NOMO-1 treated with DMSO at 0.1 percent for 48 hours (cell line): ENCODE measurements at regions not wholly inside any gene's neighbourhood (a gene's known extent, or its start where the extent isn't known, plus 50 kb on each side); places are given as distances from the start of the nearest gene placed in this dataset.

Experiments used
- DNase-seq: peaks from one replicate; lab custom pipeline; 2025; ENCODE audit not compliant: unreplicated experiment; lab: John Stamatoyannopoulos, UW

DNA sequence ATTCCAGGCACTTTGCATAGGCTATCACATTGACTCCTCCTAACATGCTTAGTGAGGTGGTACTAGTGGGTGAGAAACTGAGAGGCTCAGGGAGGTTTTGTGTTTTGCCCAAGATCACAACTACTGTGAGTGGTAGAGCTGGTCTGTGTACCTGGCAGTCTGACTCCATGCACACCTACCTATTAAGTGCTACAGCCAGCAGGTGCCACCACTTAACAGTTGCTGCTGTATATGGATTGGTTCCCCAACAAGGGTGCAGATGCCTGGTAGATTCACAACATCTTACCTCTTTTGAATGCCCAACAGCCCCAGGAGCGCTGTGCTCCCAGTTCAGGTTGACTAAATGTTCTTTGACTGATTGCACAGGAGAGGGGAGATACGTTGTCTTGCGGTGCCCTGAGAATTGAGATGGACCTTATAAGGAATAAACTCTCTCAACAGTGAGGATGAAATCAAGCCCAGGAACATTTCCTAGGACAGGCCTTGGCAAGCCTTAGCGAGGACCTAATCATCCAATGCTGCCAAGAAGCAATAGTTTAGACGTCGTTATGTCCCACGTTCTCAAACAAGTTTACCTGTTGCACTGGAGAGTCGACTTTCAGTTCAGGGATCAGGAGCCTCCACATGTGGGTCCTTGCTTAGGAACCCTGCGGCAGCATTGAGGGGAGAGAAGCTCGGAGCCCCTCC lies 78.9 kb upstream of the F3 start:
- no peak for DNase-seq

DNA sequence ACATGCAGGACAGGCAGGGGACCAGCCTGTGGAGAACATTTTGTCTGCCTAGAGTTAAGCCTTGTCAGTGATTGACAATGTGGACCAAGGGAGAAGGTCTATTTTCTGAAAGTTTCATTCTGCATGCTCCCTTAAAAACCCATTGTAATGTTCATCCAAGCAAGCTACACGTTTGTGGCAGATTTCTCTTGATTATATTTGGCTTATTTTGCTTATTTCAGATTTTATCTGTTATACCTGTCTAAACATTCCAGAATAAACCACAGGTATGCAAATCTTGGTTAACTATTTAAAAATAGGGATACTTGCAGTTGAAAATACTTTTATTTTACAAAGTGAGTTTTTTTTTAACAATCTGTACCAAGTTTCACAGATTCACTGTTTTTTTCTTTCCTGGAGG lies 78.2 kb upstream of the F3 start:
- DNase-seq, result no peak

DNA sequence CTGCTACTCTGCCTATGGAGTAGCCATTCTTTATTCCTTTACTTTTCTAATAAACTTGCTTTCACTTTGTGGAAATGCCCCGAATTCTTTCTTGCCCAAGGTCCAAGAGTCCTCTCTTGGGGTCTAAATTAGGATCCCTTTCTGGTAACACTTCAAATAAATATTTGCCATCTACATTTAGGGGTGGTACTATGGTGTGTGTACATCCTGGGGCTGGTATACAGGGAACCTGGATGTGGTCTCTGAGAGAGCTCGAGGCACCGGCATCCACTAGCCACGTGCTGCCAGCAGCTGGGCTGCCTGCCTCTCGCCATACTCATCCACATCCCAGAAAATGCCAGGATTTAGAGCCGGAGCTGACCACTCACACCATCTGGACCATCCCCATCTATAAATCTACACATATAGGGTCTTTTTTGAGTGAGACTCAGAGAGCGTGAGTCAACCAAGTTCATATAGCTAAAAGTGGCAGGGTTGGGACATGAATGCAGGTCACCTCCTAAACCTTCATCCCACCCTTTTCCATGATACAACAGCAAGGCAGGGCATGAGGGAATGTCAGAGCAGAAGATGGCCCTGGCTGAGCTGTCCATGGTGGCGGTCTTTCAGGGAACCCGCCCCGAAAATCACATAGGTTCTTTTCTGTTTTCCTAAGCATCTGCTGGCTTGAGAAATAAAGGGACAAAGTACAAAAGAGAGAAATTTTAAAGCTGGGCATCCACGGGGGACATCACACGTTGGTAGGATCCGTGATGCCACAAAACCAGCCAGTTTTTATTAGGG lies 76.6 kb upstream of the F3 start:
- DNase-seq, result no peak

DNA sequence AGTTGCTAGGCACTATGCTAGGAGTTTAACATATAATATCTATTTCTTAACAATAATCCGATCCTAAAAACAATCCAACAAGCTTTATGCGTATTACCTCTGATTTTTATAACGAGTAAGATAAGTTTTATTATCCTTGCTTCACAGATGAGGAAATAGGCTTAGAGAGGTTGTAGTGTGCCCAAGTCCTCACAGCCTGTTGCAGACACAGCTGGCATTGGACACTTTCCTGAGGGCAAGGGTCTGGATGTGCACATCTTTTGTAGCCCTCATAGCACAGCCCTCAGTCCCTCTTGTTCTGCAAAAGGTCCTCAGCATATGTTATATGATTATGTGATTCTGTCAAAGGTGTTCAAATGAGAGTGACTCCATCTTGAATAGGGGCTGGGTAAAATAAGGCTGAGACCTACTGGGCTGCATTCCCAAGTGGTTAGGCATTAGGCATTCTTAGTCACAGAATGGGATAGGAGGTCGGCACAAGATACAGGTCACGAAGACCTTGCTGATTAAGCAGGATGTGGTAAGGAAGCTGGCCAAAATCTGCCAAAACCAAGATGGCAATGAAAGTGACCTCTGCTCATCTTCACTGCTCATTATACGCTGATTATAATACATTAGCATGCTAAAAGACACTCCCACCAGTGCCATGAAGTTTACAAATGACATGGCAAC lies 75.7 kb upstream of the F3 start:
- DNase-seq, result no peak

DNA sequence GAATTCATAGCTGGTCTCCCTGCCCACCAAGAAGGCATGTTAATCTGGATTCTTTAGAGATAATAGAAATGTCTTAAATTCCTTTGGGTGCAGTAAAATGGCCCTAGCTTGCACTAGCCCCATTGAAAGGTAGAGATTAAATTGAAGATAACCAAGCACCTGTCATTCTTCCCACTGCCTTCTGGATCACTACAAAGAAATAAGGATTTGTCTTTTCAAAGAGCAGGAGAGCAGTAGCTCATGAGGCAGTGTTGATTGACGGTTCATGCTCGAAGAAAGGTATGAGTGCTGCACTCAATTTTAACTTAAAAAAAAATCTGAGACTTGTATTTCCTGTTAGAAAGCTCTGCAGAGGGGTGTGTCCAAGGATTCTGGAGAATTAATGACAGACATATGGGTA lies 74.9 kb upstream of the F3 start:
- no peak for DNase-seq

DNA sequence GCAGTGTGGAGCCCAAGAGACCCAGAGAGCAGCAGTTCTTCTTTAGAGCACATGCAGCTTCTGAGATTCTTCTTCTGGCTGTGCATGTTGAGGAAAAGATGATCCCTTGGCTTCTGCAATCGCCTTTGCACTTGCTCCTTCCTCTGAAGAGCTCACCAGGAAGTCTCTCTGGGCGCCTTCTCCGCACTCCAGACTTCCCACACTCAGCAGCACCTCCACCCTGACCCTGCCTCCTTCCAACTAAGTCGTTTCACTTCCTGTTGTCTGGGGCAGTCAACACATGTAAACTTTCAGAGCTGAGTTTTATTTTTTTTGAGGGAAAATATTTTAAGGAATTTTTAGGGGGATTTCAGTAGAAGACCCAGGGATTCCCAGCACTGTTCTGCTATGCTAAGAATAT lies 73.4 kb upstream of the F3 start:
- DNase-seq, result peak; percentile 58

DNA sequence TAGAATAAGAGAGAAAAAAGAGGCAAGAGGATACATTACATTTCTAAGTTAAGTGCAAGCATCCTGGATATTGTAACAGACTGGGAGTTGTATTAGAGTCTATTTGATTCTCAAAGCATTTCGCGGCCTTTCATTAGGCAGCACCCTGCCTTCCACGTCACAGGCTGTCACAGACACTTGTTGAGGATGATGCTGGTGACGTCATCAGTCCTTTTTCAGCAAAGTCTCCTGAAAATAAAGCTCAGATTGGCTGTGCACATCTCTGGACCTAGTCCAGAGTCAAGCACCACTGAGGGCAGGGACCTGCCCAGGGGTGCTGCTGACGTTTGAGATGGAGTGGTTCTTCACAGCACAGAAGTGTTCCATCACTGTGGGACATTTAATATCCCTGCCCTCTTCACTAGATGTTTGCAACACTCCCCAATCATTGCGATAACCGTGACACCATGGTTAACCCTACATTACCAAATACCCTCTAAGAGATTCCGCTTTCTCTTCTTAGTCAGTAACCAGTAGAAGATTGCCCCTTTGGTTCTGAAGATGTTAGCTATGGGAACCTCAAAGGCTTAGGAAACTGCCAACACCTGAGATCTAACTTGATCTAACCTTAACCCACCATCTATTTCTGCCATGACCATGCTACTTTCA lies 72.7 kb upstream of the F3 start:
- peak; percentile 40 for DNase-seq

DNA sequence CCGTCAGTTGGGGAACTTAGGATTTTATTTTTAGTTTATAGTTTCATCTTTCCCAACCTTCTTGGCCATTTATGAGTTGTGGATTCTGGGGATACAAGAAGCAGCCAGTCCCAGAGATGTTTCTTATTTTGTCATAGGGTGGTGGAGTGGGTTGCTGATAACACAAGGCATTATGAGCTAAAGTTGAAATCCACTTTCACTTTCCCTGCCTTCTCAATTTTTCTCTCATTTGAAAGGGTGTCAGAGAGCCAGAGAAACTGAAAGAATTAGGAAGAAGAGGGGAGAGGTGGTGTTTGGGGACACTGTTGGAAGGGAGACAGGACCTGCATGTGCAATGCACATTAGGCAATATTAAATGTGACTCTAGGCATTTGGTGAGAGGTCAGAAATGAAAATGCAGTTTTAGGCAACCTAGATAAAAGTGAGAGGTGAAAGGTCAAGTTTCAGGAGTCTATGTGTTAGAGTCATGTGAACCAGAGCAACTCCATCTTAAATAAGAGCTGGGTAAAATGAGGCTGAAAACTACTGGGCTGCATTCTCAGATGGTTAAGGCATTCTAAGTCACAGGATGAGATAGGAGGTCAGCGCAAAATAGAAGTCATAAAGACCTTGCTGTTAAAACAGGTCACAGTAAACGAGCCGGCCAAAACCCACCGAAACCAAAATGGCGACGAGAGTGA lies 71.1 kb upstream of the F3 start:
- DNase-seq, result no peak

DNA sequence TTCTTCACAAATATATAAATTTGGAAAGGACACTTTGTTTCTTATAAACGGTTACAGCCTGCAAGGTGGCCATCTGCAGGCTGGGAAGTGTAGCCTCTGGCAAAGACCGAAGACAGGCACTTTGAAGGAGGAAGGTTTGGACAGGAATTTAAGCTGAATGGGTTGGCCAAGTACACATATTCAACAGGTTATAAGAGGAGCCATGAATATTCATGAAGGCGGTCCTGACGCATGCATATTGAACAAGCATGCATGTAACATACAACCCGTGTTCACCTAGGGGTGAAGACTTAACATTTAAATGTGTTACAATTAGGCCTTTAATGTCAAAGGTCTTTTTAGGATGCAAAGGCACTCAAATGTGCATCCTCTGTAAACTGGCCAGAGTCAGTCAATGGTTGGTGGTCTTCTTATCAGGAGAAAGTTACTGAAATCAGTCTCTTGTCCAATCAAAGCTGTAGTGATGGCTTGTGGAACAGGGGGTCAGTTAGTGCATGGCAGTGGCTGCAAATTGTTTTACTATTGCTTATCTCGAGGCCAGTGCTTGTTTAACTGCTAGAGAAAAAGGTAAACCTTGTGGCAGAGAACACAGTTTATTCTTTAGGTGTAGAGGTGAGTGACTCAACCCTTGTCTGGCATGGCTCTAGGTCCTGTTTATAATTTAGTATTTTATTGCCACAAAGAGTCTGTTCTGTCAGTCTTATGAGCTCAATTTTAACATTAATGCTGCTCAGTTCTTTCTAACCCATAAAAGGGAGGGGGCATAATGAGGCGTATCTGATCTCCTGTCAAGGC lies 70.3 kb upstream of the F3 start:
- no peak for DNase-seq

DNA sequence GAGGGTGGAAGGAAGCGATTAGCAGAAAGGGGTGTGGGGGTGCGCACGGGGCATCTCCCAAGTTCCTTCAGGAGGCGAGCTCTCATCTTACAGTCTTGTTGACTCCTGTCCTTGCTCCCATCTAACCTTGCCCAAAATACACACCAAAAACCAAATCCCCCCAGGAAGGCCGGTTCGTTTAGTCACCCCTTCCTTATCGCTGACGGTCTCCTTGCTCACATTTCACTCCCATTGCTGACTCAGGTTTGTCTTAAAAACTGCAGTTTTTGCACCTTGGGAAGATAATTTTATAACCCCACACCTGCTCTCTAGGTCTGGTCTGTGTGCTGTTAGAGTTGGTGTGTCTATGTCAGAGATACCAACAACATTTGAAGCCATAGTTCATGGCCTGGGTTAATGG lies 68.1 kb upstream of the F3 start:
- DNase-seq, result no peak

DNA sequence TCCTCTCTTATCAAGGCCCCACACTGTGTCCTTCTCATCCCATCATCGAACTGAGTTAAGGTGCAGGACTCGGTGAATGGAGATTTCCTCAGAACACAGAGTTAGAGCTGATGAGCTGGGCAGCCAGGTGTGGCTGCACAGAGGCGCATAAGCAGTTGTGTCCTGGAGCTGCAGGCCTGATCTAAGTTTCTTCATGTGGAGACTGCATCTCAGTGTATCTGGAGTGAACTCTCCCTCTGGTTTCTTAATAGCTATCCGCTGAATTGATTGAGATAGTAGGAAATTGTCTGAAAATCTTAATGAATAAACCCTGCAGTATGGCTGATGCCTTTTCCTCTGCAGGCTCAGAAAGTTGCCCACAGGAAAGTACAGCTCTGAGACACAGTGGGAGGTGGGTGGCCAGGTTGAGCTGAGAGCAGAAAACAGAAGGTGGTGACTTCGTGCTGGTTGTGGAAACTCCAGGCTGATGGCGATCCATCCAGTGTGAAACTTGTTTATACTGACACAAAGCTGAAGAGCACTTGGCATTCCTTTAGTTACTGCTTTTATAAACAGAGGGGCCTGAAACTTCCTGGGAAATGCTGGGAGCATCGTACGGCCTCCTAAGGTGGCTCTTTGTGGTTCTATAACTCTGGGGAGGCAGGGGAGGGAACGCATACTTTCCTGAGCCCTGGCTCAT lies 67.4 kb upstream of the F3 start:
- DNase-seq, result no peak

DNA sequence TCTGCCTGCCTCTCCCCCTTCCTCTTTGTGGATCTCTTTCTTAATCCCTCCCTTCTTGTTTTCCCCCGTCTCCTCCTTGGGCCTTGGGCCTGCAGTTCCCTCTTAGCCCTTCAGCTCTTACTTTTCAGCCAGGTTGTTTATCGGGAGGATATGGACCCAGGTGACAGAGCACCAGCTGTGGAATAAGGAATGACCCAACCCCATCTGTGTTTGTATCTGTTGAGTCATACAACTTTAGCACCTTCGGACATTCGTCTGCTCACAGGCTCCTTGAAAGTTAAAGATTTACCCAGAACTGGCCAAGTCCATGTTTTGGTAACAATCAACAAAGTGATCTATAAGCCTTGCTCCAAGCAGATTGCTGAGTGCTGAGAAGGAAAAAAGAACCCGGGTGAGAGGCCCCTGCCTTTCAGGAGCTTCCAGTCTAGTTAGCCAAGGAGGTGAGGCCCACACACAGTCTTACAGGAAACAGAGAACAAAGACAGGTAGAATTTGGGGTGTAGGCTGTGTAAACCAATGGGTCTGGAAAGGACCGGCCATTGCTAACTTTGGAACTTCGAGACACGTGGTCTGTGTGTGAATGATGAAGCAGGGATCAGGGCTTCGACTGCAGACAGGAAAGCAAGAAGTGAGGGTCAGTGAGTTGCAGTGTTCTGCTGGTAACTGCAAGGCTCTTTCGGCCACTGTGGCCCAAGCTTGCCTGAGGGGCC lies 66.7 kb upstream of the F3 start:
- no peak for DNase-seq

DNA sequence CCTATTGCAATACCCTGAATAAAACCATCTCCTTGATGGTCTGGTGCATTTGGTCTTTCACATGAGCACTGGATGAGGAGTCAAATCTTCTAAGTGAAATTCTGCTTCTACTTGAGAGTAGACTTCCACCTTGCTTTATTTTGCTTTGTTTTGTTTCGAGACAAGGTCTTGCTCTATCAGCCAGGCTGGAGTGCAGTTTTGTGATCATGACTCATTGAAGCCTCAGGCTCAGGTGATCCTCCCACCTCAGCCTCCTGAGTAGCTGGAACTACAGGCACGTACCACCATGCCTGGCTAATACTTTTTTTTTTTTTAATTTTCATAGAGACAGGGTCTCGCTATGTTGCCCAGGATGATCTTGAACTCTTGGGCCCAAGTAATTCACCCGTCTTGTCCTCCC lies 65.8 kb upstream of the F3 start:
- no peak for DNase-seq

DNA sequence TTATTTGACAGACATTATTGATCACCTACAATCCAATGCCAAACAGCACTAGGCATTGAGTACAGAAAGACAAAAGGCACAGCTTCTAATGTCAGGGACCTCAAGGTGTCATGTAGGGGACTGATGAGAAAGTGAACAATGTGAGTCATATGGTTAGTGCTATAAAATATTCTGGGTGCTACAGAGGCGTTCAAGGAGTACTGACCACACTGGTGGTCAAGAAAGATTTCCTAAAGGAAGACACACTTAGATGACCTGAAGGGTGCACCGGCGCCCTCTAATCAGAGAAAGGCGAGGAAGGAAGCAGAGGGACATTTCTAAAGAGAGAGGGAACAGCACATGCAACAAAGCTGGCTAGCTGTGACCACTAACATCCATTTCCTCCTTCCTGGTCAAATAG lies 64.9 kb upstream of the F3 start:
- no peak for DNase-seq

DNA sequence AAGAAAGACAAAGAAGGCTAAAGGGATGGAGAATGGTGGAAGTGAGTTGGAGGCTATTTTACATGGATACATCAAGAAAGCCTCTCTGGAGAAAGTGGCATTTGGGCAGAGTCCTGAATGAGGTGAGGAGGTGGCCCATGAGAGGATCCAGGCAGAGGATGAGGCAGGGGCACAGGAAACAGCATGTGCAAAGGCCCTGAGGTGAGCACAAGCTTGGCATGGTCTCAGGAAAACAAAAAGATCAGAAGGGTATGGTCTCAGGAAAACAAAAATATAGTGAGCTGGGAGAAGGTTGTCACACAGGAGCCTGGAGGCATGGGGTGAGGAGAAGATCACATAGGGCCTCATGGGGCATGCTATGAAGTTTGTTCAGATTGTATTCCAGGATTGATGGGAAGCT lies 62.1 kb upstream of the F3 start:
- DNase-seq, result no peak

DNA sequence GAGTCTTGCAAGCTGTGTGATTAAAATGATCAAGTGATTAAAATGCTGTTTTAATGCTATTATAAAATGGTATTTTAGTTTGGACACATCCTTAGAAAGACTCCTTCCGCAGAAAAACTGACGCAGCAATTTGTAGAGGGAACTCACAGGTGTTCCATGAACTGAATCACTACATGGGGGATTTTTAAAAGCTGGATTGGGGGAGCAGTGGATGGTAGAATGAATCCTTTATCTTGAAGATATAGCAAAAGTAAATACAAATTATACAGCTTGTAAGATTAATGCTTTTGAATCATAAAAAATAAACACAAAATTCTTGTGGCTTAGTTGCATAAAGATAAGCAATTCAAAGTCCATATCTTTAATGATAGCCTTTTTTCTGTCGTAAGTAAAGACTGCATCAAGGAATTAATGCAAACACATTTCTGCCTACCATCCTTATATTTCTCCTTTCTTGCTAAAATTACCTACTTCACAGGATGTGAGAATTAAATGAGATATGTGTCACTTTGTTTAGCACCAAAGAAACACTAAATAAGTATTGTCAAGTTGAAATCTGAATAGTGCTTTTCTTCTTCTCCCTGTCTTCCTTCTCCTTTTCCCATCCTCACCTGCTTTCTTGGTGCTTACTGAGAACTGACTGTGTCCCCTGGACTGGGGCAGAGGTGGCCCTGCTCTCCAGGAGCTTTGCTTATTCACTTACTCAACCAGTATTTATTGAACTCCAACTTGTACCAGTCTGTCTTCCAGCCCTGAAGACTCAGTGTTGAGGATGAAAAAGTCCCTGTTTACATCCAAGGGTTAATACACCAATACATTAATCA lies 61.5 kb upstream of the F3 start:
- DNase-seq, result no peak

DNA sequence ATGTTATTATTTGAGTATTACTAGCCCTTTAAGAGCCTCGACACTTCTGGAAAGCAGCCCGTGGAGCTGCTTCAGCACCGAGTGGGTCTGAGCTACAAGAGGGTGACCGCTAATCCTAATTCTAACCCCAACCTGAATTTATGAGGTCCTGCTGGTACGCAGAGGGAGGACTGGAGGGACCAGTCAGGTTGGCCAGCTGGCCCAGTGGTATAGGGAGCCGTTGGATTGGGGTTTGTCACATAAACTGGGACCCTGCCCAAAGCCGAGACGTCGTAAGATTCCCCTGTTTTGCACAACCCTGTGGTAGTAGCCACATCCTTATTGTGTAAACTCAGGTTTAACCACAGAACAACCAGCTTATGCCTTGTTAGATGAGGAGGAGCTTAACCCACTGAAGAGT lies 60.8 kb upstream of the F3 start:
- peak; percentile 97 for DNase-seq

DNA sequence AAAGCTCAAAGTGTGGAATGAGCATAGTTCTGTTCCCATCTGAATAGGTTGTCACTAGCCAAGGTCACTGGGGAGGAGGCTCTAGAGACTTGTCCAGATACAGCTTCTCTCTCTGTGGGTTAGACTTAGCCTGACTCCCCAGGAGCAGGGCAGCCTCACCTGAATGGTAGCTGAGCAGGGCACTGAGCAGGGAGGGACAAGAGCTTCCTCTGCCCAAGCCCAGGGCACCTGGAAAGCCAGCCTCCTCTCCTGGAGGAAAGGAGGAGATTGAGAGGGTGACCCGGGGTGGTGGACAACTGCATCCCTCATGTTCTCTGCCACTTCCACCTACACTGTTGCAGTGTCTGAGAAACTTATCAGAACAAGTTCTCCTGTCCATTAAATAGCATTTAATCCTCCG lies 59.0 kb upstream of the F3 start:
- DNase-seq, result no peak
